AG09319 (cell line): ENCODE measurements at regions not wholly inside any gene's neighbourhood (a gene's known extent, or its start where the extent isn't known, plus 50 kb on each side); places are given as distances from the start of the nearest gene placed in this dataset.

Experiments
- DNase-seq: peaks from one replicate; pipeline ENCODE4 v3.0.0-alpha.2; 2010; ENCODE audit warnings: low read depth; ENCODE audit errors: extremely low read depth
- TF ChIP-seq, protein P1 (sequence below): IDR thresholded peaks from 2 replicates; pipeline ENCODE4 v1.5.1; 2011; ENCODE audit warnings: low read depth, mild to moderate bottlenecking, inconsistent platforms, low read length, moderate library complexity

DNA sequence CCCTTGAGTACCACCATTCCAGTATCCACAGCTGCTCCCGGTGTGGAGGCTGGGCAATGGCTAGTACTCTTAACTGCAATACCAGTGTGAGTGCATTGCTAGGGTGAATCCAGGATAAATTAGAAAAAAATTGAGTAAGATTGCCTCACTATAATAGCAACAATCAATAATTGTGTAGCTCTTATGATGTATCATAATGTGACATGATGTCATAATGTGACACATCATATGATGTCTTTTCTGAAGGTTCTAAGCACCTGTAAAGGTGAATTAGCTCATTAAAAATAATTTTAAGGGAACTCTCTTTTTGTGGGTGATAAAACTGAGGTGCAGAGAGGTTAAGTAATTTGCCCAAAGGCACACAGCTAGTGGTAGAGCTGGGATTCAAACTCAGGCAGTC, 424.4 kb downstream of the HLX start:
- TF ChIP-seq, protein P1, sequence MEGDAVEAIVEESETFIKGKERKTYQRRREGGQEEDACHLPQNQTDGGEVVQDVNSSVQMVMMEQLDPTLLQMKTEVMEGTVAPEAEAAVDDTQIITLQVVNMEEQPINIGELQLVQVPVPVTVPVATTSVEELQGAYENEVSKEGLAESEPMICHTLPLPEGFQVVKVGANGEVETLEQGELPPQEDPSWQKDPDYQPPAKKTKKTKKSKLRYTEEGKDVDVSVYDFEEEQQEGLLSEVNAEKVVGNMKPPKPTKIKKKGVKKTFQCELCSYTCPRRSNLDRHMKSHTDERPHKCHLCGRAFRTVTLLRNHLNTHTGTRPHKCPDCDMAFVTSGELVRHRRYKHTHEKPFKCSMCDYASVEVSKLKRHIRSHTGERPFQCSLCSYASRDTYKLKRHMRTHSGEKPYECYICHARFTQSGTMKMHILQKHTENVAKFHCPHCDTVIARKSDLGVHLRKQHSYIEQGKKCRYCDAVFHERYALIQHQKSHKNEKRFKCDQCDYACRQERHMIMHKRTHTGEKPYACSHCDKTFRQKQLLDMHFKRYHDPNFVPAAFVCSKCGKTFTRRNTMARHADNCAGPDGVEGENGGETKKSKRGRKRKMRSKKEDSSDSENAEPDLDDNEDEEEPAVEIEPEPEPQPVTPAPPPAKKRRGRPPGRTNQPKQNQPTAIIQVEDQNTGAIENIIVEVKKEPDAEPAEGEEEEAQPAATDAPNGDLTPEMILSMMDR, result no peak
- no peak for DNase-seq

DNA sequence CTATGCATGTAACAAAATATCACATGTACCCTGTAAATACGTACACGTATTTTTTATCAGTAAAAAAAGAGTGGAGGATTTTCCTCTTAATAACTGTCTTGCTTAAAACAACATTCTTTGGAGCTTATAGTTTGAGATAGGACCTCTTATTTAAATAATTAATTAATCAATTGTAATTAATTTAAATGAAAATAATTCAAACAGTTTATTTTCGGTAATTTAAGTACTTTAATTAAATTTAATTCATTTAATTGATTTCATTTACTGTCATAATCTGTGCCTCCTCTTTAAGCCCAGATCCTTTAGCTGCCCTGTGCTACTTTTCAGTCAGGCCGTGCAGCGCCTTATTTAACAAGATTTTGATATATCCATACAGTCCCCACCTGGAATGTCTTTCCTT, 427.0 kb downstream of the HLX start:
- DNase-seq, result no peak
- TF ChIP-seq, protein P1, result no peak

DNA sequence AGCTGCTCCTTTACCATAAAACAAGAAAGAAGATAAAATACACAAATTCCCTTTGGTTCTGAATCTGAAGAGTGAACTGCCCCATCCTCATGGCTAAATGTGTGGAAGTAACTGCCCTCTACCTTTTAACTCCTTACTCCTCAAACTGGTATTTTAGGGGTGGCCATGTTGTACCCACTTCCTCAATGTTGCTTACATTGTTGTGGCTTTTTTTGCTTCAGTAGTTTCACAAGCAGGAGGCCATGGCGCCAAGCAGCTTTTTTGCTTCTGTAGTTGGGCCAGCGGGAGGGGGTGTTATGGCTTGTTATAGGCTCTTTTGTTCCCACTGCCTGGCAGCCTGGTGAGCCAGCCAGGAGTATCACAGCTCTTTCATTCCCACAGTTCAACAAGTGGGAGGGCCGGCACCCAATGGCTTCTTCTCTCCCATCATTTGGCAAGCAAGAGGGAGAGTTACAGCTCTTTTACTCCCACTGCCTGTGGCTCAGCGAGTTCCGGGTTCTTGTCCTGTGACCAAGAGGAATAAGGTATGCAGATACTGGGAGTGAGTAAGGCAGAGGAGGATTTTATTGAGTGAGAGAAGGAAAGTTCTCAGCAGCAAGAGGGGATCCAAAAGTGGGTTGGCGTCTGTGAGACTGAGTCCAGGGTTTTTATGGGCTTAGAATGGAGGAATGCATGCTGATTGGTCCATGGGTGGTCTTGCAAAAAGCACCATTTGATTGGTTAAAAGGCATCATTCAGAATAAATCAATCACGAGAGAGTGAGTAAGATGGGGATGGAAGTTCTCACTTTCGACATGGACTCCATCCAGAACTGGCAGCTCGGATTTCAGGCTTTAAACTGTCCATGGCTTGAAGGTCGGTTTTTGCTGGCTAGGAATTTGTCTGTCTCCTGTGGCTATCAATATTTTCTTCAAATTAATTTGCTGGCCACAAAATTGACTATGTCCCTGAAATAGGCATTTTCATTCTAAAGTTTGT, 429.6 kb downstream of the HLX start:
- TF ChIP-seq, protein P1, result no peak
- DNase-seq, result no peak

DNA sequence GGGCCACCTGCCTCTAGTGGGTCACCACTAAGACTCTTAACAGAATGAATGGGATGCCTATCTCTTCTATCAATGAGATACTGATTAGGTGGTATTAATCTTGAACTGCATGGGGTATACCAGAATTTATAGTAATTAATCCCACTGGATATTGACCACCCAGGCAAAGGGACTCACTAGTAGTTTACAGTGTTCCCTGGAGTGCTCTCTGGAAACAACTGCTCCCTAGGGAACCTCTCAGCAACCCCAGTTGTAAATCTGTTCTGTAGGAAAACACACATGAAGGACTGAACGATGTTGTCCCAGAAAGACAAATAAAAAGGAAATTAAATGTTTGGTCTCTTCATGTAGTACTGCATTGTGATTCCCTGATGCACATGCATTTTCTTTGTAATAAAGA, 430.5 kb downstream of the HLX start:
- no peak for DNase-seq
- TF ChIP-seq, protein P1, result no peak

DNA sequence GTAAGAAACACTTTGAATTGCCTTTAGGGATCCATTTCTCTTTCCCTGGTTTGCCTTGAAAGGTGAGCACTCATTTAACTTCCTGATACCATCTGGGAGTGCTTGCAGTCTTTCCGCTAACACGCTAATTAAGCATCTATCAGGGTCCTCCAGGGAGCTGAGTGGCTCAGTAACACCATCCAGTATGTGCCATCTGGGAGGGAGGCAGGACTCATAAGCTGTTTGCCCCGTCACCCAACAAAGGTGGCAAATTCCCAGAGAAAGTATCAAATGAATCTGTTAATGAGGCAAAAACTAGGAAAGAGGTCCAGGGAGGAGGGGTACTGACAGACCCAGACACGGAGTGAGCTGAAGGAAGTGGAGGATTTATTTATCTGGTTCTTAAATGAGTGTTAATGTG, 430.9 kb downstream of the HLX start:
- DNase-seq, result no peak

DNA sequence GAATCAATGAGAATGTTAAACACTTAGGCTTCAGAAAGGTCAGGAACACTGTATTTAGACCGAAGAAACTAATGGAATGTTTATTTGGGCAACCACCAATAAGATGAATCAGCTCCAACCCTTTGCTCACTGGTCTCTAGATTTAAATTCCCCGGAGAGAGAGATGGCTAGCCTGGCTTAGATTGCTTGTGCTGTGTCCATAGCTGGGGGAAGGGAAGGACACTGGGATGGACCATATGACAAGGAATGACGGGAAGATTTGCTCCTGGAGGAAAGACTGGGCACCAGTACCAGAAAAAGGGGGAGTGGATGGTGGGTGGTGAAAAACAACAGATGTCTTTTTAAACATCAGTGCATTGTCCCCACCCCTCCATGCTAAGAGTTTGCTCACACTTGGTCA, 426.6 kb downstream of the DUSP10 start:
- DNase-seq, result peak; percentile 53
- TF ChIP-seq, protein P1, result no peak

More for the DNA sequence above, 430.9 kb downstream of the HLX start:
- TF ChIP-seq, protein P1, result no peak

DNA sequence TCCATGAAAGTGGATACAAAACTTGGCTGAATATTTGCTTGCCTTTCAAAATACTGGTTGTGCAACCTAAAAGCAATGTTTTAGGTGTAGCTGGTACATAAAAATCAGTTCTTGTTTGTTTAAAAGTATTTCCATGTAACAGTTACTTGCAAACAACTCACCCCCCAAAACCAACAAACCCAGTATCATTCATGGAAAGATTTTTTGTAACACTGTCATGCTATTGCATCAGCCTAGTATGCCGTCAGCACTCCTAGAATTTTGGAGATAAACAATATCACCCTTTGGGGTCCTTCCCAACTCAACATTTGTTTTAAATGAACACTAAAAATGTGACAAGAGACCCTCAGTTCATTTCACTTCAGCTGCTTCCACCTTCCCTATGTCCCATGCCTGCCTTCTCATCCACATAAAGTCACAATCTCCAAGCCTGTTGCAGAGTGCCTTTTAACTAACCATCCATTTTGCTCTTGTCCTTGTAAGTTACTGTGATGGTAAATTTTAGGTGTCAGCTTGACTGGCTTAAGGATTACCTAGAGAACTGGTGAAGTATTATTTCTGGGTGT, 425.3 kb downstream of the DUSP10 start:
- DNase-seq, result peak; percentile 52
- TF ChIP-seq, protein P1, result no peak
